GM13977 (cell line): ENCODE measurements at regions not wholly inside any gene's neighbourhood (a gene's known extent, or its start where the extent isn't known, plus 50 kb on each side); places are given as distances from the start of the nearest gene placed in this dataset.
"Not testable (repeated sequence)": the region's sequence is repeated elsewhere in the genome, so short reads cannot be mapped to it uniquely, and the experiment has no call there.

Source experiments
- DNase-seq: peaks from one replicate; pipeline ENCODE4 v3.0.0; 2012; ENCODE audit warnings: low spot score
- in situ Hi-C: fragments of 300-500 bp; cut with MboI; formaldehyde crosslinking; loops from one replicate; pipeline ENCODE4 v1.12.0; 2022; ENCODE audit warnings: low sequenced_read_pairs, low pct_unique_long_range_greater_than_20kb, mixed read lengths, inconsistent platforms; ENCODE audit not compliant: unreplicated experiment
- TF ChIP-seq, protein P1 (sequence below): IDR thresholded peaks from 2 replicates; pipeline ENCODE4 v1.5.1; 2012; ENCODE audit warnings: mild to moderate bottlenecking, control low read depth; ENCODE audit not compliant: insufficient read depth; ENCODE audit errors: extremely low read depth, missing control alignments

DNA sequence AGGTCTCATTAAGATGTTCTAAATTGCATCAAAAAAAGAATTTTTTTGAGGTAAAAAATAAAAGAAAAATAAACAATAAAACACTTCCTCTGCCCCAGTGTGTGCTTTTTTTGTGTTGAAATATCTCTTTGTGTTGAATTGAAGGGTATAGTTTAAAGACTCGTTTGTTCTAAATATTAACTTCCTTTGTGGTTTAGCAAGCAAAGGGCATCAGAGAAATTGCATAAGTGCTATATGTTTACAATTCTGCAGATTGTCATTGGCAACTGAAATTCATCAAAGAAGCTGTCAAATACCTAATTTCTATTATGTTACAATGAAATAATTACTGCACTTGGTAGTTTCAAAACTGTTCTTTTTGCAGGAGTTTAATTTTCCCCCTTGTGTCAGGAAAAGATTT lies 260.5 kb downstream of the DKK2 start:
- in situ Hi-C loops = no loop called here
- DNase-seq = no peak
- TF ChIP-seq, protein P1, sequence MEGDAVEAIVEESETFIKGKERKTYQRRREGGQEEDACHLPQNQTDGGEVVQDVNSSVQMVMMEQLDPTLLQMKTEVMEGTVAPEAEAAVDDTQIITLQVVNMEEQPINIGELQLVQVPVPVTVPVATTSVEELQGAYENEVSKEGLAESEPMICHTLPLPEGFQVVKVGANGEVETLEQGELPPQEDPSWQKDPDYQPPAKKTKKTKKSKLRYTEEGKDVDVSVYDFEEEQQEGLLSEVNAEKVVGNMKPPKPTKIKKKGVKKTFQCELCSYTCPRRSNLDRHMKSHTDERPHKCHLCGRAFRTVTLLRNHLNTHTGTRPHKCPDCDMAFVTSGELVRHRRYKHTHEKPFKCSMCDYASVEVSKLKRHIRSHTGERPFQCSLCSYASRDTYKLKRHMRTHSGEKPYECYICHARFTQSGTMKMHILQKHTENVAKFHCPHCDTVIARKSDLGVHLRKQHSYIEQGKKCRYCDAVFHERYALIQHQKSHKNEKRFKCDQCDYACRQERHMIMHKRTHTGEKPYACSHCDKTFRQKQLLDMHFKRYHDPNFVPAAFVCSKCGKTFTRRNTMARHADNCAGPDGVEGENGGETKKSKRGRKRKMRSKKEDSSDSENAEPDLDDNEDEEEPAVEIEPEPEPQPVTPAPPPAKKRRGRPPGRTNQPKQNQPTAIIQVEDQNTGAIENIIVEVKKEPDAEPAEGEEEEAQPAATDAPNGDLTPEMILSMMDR = no peak

DNA sequence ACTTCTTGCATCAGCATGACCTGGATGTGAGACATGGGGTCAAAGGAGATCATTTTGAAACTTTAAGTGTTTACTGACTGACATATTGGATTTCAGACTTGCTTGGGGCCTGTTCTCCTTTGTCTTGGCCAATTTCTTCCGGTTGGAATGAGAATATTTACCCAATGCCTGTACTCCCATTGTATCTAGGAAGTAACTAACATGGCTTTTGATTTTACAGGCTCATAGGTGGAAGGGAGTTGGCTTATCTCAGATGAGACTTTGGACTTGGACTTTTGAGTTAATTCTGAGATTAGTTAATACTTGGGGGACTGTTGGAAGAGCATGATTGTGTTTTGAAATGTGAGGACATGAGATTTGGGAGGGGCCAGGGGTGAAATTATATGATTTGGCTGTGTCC lies 262.1 kb downstream of the DKK2 start:
- DNase-seq, in situ Hi-C loops: not testable (repeated sequence)

DNA sequence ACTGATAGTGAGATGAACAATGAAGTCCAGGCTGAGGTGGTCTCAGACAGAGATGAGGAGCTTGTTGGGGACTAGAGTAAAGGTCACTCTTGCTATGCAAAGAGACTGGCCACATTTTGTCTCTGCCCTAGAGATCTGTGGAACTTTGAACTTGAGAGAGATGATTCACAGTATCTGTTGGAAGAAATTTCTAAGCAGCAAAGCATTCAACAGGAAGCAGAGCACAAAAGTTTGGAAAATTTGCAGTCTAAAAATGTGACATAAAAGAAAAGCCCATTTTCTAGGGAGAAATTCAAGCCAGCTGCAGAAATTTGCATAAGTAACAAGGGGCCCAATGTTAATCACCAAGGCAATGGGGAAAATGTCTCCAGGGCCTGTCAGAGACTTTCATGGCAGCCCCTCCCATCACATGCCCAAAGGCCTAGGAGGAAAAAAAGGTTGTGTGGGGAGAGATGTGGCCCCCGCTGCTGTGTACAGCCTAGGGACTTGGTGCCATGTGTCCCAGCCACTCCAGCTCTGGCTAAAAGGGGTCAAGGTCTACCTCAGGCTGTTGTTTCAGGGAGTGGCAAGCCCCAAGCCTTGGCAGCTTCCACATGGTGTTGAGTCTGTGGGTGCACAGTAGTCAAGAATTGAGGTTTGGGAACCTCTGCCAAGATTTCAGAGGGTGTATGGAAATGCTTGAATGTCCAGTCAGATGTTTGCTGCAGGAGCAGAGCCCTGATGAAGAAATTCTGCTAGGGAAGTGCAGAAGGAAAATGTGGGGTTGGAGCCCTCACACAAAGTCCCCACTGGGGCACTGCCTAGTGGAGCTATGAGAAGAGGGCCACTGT lies 262.8 kb downstream of the DKK2 start:
- TF ChIP-seq, protein P1 = no peak
- in situ Hi-C loops = no loop called here
- no peak for DNase-seq

DNA sequence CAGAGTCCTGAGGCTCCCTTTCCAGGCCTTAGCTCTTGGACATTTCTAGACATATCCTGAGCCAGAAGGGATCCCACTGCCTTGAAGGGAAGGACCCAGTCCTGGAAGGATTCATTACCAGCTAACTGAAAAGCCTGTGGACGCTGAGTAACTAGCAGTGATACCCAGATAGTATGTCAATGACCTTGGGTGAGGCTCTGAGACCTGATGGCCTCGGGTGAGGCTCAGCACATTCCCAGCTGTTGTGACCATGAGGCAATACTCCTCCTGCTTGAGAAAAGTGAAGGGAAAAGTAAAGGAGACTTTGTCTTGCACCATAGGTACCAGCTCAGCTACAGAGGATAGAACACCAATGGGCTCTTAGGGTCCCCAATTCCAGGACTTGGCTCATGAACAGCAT lies 268.1 kb downstream of the DKK2 start:
- in situ Hi-C loops = no loop called here
- no peak for DNase-seq

DNA sequence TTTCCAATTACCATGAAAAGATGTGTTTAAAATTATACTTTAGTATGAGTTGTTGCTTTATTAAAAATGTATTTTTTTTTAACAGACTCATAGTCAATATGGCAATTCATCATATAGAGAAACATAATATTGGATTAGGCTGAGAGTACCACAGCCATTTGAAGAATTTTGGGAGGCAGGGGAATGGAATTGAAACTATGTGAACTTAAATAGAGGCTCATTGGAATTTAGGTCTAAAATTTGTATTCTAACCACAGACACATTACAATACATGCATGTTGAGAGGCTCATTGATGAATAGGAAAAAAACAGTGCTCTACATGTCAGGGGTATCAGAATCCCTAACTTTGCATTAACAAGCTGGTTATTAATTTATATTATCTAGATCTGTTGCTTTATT lies 269.6 kb downstream of the DKK2 start:
- DNase-seq = no peak
- in situ Hi-C loops = no loop called here
- TF ChIP-seq, protein P1 = no peak

More for the DNA sequence above, 268.1 kb downstream of the DKK2 start:
- TF ChIP-seq, protein P1 = no peak

DNA sequence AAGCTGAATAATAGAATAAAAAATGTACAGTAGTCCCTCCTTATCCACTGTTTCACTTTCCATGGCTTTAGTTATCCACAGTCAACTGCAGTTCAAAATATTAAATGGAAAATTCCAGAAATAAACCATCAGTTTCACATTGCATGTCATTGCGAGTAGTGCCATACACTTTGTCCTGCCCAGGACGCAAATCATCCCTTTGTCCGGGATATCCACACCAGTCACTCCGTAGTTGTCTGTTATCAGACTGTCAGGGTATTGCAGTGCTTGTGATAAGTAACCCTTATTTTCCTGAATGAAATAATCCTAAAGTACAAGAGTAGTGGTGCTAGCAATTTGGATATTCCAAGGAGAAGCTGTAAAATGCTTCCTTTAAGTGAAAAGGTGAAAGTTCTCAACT lies 271.3 kb downstream of the DKK2 start:
- TF ChIP-seq, protein P1 = no peak
- no peak for DNase-seq
- in situ Hi-C loops = no loop called here

DNA sequence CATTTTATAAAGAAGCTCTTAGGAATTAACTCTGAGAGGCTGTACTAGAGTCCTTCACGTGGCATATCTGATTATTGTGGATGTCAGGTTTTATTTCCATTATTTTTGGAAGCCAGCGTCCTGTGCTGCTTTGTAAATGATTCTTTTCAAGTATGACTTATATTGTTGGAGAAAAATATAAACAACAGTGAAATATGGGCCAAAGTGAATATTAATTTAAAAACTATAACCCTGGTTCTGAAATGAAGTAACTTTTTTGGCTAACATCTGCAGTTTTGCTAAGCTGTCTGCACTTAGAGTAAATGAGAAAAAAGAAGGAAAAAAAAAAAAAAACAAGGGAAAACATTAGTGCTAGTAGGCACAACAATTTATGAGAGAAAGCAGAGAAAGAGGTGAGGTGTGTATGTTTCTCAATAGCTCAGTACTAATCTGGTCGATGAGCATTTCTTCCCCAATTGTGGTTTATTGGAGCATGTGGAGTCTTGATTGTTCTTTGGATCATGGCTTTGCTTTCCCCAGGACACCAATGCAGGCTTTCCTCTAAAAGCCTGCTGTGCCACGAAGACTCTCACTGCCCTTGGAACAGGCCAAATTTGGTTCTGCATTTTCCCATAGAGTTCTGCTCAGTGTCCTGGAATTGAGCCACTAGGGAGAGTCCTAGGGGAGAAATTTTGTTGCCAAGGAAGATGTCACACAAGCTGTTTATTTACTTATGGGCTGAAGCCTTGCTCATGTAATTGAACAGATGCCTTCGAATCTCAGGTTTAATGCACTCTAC lies 273.3 kb downstream of the DKK2 start:
- no peak for DNase-seq
- TF ChIP-seq, protein P1 = no peak
- in situ Hi-C loops = no loop called here
